ENCODE measurements at regions not wholly inside any gene's neighbourhood (a gene's known extent, or its start where the extent isn't known, plus 50 kb on each side); places are given as distances from the start of the nearest gene placed in this dataset.

- H3K27ac ChIP-seq, result no peak overlapping the region
Observed at GRCh38 chr1:186534401-186534800, 73.5 kb upstream of the PDC start.

DNA sequence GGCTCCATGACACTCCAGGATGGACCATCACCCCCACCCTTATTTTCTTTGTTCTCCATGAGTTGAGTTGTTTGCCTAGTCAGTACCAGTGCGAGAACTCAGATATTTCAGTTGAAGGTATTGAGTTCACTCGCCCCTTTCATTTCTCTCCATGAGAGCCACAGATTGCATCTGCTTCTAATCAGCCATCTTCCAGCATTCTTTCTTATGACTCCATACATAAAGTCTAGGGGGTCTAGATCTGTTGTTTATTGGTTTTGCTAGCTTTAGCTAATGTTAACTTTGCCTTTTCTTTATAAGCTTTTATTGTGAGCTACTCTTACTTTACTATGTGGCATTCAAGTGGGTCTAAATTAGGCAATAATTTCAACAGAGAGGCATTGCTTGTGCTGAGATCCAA is 71.6 kb upstream of the PDC start:
- Histone ChIP-seq H3K27me3 (replicated peaks) (no peaks in the 10 kb centered on the region), H3K4me1 (replicated peaks) (peaks cover 12% of the 10 kb centered on the region), H3K27ac (no peak overlapping the region), H3K4me3 (no peak overlapping the region), H3K36me3 (no peaks in the 10 kb centered on the region), H3K9me3 (replicated peaks) (no peaks in the 10 kb centered on the region)
- DNase-seq (ENCODE audit: low read depth in 1 of 2, low spot score in 2 of 2), result no peak

More at GRCh38 chr1:186534401-186534800, 73.5 kb upstream of the PDC start:
- DNase-seq (ENCODE audit: low read depth in 1 of 2, low spot score in 2 of 2), result no peak
- Histone ChIP-seq H3K9me3 (replicated peaks) (no peaks in the 10 kb centered on the region), H3K36me3 (no peaks in the 10 kb centered on the region), H3K27me3 (replicated peaks) (no peaks in the 10 kb centered on the region), H3K4me3 (no peak overlapping the region), H3K4me1 (replicated peaks) (peaks cover 12% of the 10 kb centered on the region)

DNA sequence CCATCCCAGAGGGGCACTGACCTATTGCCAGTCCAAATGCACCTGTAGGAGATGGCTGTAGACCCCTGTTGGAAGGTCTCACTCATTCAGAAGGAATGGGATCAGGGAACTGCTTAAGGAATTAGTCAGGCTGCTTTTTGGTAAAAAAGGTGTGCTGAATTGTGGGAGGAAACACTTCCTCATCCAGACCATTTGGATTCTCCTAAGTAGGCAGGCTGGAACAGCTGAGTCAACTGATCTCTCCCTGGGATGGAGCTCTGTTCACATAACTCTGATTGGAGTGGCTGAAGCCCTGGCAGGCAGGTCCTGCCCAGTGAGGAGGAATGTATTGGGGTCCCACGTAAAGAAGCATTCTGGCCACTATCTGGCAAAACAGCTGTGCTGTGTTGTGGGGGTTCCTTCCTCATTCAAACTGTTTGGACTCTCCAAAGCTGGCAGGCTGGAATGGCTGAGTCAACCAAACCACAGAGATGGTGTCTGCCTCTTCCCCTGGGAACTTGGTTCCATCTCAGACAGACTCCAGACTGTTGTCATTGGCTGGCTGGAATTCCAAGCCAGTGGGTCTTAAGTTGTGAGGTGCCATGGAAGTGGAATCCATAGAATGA is 70.7 kb upstream of the PDC start:
- Histone ChIP-seq H3K27me3 (replicated peaks) (no peaks in the 10 kb centered on the region), H3K27ac (no peak overlapping the region), H3K9me3 (replicated peaks) (no peaks in the 10 kb centered on the region), H3K36me3 (no peaks in the 10 kb centered on the region), H3K4me1 (replicated peaks) (peaks cover 12% of the 10 kb centered on the region), H3K4me3 (no peak overlapping the region)
- DNase-seq (ENCODE audit: low read depth in 1 of 2, low spot score in 2 of 2), result no peak

DNA sequence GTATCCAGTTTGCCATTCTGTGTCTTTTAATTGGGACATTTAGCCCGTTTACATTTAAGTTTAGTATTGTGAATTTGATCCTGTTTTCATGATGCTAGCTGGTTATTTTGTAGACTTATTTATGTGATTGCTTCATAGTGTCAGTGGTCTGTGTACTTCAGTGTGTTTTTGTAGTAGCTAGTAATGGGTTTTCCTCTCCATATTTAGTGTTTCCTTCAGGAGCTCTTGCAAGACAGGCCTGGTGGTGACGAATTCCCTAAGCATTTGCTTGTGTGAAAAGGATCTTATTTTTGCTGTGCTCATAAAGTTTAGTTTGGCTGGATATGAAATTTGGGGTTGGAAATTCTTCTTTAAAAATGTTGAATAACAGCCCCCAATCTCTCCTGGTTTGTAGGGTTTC is 69.2 kb upstream of the PDC start:
- no peaks in the 10 kb centered on the region for H3K27me3 ChIP-seq (replicated peaks)
- no peak for DNase-seq (ENCODE audit: low read depth in 1 of 2, low spot score in 2 of 2)
- no peaks in the 10 kb centered on the region; the same call in 1 of the 2 replicates for H3K4me1 ChIP-seq (replicated peaks)
- no peaks in the 10 kb centered on the region; the same call in 1 of the 2 replicates for H3K9me3 ChIP-seq (replicated peaks)
- no peak overlapping the region for H3K4me3 ChIP-seq
- H3K36me3 ChIP-seq, result no peaks in the 10 kb centered on the region
- no peak overlapping the region for H3K27ac ChIP-seq

- Histone ChIP-seq H3K4me1 (replicated peaks) (no peaks in the 10 kb centered on the region), H3K27me3 (replicated peaks) (no peaks in the 10 kb centered on the region), H3K27ac (no peak overlapping the region), H3K4me3 (no peak overlapping the region), H3K9me3 (replicated peaks) (no peaks in the 10 kb centered on the region), H3K36me3 (no peaks in the 10 kb centered on the region)
- DNase-seq (ENCODE audit: low read depth in 1 of 2, low spot score in 2 of 2), result no peak
Observed at GRCh38 chr1:186519982-186520381, 59.1 kb upstream of the PDC start.

DNA sequence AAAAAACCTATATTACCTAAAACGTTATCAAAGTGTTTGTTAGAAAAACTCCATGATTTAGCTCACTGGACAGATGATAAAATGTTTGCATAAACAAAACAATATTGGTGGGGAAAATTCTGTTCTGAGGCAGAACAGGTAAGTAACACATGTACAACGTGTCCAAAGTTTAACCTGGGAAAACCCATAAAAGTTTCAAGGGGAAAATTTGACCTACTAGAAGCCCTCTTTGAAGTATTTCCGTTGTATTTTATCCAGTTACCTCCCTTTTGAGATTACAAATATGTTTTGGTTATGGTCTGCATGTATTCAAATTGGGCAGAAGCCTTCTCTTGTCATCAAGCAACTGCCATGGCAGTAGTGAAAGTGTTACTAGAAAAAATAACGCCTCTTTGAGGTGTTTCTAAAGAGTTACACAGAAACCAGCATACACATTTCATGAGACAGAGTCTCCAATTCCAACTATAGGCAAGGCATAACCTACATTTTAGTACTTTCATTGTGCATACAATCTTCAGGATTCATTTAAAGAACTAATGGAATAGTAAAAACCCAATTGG is 58.0 kb upstream of the PDC start:
- H3K9me3 ChIP-seq (replicated peaks), result no peaks in the 10 kb centered on the region
- H3K36me3 ChIP-seq, result no peaks in the 10 kb centered on the region
- H3K4me1 ChIP-seq (replicated peaks), result no peaks in the 10 kb centered on the region
- no peak overlapping the region for H3K27ac ChIP-seq
- H3K27me3 ChIP-seq (replicated peaks), result no peaks in the 10 kb centered on the region
- H3K4me3 ChIP-seq, result no peak overlapping the region
- DNase-seq (ENCODE audit: low read depth in 1 of 2, low spot score in 2 of 2), result no peak

DNA sequence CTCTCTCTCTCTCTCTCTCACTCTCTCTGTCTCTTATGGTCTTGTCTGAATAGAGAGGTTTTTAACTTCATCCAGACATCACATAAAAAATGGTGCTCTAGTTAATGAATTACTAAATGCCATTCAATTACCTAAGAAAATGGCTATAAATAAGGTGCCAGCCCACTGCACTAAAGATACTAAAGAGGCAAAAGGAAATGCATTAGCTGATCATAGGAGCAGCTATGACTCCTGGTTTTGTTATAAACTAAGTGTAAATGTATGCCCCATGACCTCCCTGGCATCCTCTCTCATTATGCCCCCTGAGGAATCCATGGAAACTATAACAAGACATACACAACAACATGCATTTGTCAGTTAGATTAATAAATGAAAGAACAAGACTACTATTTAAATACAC is 57.5 kb upstream of the PDC start:
- H3K4me1 ChIP-seq (replicated peaks), result no peaks in the 10 kb centered on the region
- H3K27me3 ChIP-seq (replicated peaks), result no peaks in the 10 kb centered on the region
- no peak for DNase-seq (ENCODE audit: low read depth in 1 of 2, low spot score in 2 of 2)

GRCh38 chr1:186514367-186514766 is 53.5 kb upstream of the PDC start:
- H3K4me1 ChIP-seq (replicated peaks), result no peaks in the 10 kb centered on the region
- no peak for DNase-seq (ENCODE audit: low read depth in 1 of 2, low spot score in 2 of 2)
- no peaks in the 10 kb centered on the region for H3K36me3 ChIP-seq
- H3K27ac ChIP-seq, result no peak overlapping the region
- H3K4me3 ChIP-seq, result no peak overlapping the region
- H3K27me3 ChIP-seq (replicated peaks), result no peaks in the 10 kb centered on the region
- H3K9me3 ChIP-seq (replicated peaks), result no peaks in the 10 kb centered on the region

More for the DNA sequence above, 57.5 kb upstream of the PDC start:
- H3K27ac ChIP-seq, result no peak overlapping the region
- H3K9me3 ChIP-seq (replicated peaks), result no peaks in the 10 kb centered on the region
- no peak overlapping the region for H3K4me3 ChIP-seq
- H3K36me3 ChIP-seq, result no peaks in the 10 kb centered on the region

GRCh38 chr1:186513526-186513925 is 52.6 kb upstream of the PDC start:
- DNase-seq (ENCODE audit: low read depth in 1 of 2, low spot score in 2 of 2), result no peak
- Histone ChIP-seq H3K27ac (no peak overlapping the region), H3K4me3 (no peak overlapping the region), H3K36me3 (no peaks in the 10 kb centered on the region), H3K9me3 (replicated peaks) (no peaks in the 10 kb centered on the region), H3K27me3 (replicated peaks) (no peaks in the 10 kb centered on the region), H3K4me1 (replicated peaks) (no peaks in the 10 kb centered on the region)

DNA sequence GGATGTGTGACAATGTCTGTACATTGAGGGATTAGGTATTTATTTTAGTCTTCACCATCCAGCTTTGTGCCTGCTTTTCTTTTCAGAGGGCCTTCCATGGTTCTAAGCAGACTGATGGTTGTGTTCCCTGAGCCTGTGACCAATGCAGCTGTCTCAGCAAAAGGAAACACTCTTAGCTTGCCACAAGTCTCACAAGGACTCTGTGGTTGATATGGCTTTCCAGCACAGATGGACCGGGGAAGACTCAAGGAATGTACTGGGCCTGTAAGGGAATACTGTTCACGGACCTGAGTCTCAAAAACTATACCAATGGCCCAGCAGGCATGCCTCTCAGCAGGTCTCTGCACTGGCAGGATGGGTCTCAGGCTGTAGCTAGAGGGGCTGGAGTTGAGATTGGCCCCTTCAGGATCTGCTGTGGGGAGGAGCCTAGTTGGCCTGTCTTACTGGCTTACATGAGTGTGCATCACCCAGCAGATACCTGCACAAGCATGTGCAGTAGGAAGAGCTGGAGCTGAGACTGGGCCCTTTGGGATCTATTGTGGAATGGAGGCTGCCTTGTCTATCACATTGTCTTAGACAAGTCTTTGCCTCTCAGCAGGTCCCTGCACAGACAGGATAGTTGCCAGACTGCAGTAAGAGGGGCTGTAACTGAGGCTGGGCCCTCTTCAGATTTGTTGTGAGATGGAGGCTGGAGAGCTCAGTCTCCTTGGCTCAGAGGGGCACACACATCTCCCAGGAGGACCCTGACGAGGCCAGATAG is 52.0 kb upstream of the PDC start:
- H3K27me3 ChIP-seq (replicated peaks), result no peaks in the 10 kb centered on the region
- no peaks in the 10 kb centered on the region for H3K36me3 ChIP-seq
- H3K9me3 ChIP-seq (replicated peaks), result no peaks in the 10 kb centered on the region
- no peaks in the 10 kb centered on the region for H3K4me1 ChIP-seq (replicated peaks)
- H3K27ac ChIP-seq, result no peak overlapping the region
- no peak for DNase-seq (ENCODE audit: low read depth in 1 of 2, low spot score in 2 of 2)
- no peak overlapping the region for H3K4me3 ChIP-seq

DNA sequence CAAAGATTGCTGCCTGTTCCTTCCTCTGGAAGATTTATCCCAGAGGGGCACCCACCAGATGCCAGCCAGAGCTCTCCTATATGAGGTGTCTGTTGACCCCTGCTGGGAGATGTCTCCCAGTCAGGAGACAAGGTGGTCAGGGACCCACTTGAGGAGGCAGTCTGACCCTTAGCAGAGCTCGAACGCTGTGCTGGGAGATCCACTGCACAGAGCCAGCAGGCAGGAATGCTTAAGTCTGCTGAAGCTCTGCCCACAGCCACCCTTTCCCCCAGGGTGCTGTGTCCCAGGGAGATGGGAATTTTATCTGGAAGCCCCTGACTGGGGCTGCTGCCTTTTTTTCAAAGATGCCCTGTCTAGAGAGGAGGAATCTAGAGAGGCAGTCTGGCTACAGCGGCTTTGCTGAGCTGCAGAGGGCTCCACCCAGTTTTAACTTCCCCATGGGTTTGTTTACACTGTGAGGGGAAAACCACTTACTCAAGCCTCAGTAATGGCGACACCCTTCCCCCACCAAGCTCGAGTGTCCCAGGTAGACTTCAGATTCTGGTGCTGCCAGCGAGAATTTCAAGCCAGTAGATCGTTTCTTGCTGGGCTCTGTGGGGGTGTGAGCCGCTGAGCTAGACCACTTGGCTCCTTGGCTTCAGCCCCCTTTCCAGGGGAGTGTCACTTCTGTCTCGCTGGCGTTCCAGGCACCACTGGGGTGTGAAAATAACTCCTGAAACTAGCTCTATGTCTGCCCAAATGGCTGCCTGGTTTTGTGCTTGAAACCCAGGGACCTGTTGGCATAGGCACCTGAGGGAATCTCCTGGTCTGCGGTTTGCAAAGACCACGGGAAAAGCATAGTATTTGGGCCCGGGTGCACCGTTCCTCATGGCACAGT is 51.1 kb upstream of the PDC start:
- no peaks in the 10 kb centered on the region for H3K9me3 ChIP-seq (replicated peaks)
- DNase-seq (ENCODE audit: low read depth in 1 of 2, low spot score in 2 of 2), result no peak
- no peaks in the 10 kb centered on the region for H3K27me3 ChIP-seq (replicated peaks)
- no peak overlapping the region for H3K27ac ChIP-seq
- no peaks in the 10 kb centered on the region for H3K36me3 ChIP-seq
- H3K4me3 ChIP-seq, result no peak overlapping the region
- H3K4me1 ChIP-seq (replicated peaks), result no peaks in the 10 kb centered on the region
